Astrocyte of the cerebellum (primary cell): ENCODE measurements at regions not wholly inside any gene's neighbourhood (a gene's known extent, or its start where the extent isn't known, plus 50 kb on each side); places are given as distances from the start of the nearest gene placed in this dataset.

ENCODE experiments used
- DNase-seq: peaks from one replicate; pipeline ENCODE4 v3.0.0-alpha.2; 2011; ENCODE audit warnings: low read depth
- H3K4me3 ChIP-seq: 2 replicates; pipeline ENCODE4 v1.5.1; 2011; ENCODE audit warnings: mild to moderate bottlenecking, low read depth, low read length, moderate library complexity
- in situ Hi-C: cut with HindIII; loops from 2 replicates; pipeline ENCODE4 v1.10.0; 2017; ENCODE audit warnings: low sequenced_read_pairs
- TF ChIP-seq, protein P1 (sequence below): IDR thresholded peaks from 2 replicates; pipeline ENCODE4 v1.5.1; 2012; ENCODE audit warnings: low read length, low read depth, moderate library complexity, mild to moderate bottlenecking; ENCODE audit errors: missing control alignments

DNA sequence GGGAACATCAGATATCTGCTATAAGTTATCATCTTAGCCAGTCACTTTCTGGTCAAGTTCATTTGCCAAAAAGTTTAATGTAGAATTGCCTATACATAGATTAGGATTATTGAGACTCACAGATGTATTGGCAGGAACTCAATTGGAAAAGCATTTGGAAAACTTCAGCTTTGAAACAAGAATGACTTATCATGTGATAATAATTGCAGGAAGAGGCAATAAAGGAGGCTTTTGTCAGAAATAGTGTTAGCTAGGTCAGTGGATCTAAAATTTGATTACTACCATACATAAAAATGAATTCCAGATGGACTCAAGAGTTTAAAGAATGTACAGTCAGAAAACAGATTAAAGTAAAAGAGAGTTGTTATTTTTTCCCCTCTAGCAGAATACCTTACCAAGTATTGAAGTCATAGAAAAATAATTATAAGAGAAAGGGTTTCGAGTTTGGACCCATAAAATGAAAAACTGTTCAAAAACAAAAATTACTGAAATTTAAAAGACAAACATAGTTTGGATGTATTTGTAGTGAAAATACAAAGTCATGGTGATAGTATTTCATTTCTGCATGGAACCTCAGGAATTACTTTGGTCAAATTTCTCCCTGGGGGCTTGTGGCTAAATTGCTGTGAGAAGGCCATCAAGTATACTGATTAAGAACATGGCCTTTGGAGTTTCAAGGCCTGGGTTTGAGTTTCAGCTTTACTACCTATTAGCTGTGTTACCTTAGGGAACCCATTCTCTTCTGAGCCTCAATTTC is 159.9 kb downstream of the TMEM38B start:
- DNase-seq, result no peak
- in situ Hi-C loops, result no loop called here
- no peak overlapping the region for H3K4me3 ChIP-seq
- TF ChIP-seq, protein P1, sequence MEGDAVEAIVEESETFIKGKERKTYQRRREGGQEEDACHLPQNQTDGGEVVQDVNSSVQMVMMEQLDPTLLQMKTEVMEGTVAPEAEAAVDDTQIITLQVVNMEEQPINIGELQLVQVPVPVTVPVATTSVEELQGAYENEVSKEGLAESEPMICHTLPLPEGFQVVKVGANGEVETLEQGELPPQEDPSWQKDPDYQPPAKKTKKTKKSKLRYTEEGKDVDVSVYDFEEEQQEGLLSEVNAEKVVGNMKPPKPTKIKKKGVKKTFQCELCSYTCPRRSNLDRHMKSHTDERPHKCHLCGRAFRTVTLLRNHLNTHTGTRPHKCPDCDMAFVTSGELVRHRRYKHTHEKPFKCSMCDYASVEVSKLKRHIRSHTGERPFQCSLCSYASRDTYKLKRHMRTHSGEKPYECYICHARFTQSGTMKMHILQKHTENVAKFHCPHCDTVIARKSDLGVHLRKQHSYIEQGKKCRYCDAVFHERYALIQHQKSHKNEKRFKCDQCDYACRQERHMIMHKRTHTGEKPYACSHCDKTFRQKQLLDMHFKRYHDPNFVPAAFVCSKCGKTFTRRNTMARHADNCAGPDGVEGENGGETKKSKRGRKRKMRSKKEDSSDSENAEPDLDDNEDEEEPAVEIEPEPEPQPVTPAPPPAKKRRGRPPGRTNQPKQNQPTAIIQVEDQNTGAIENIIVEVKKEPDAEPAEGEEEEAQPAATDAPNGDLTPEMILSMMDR, result no peak

DNA sequence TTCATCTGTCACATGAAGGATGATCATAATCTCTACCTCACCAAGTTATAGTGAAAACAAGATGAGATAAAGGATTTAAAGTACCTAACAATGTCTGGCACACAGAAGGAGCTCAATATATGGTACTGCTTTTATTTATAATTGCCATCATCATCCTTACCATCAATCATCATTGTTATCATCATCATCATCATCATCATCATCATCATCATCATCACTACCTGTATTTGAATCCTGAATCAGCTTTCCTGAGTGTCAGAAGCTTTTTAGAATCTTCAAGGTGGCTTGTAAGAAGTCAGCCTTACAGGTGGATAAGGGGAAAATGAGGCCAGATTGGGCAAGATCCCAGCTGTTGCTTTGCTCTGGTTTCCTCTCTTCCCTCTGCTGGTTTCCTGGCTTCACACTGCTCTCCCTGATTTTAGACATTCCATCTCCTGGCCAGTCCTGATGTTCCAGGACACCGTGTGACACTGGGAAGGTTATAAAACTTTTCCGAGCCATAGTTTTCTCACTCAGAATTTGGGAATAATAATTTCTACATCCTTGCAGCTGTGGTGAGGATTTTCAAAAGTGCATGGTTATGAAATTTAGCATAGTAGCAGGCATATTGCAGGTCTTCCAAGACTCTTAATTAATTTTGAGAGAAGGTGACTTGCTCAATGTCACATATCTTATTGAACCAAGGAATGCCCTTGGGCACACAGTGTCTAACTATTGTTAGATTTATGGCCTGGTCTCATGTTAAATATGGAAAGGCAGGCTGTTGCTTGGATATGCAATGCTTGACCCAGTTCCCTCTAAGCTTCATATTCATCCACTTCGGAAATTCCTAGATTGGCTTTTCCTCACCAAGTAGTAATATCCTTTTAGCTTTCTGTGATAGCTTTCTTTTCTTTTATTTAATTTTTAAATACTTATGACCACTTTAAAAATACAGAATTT is 160.7 kb downstream of the TMEM38B start:
- no peak for DNase-seq

DNA sequence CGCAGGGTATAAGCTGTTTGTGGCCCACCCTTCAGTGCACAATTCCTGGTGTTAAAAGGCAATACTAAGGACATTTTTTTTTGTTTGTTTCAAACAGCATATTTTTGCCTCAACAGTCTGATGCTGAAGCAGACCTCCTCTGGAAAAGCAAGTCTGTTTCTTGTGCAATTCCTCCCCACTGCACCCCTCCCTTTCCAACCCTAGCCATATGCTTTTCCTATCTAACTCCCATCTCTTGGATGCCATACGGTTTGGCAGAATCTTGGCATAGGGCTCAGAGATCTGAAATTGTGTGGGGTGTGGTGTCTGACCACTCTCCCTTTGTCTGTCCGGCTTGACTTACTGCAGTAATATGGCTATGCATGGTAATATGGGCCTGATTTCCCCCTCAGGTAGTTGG is 161.6 kb downstream of the TMEM38B start:
- H3K4me3 ChIP-seq, result no peak overlapping the region
- in situ Hi-C loops, result no loop called here
- DNase-seq, result no peak
- TF ChIP-seq, protein P1, result no peak

More for the DNA sequence above, 160.7 kb downstream of the TMEM38B start:
- TF ChIP-seq, protein P1, result no peak
- no peak overlapping the region for H3K4me3 ChIP-seq
- in situ Hi-C loops, result no loop called here

DNA sequence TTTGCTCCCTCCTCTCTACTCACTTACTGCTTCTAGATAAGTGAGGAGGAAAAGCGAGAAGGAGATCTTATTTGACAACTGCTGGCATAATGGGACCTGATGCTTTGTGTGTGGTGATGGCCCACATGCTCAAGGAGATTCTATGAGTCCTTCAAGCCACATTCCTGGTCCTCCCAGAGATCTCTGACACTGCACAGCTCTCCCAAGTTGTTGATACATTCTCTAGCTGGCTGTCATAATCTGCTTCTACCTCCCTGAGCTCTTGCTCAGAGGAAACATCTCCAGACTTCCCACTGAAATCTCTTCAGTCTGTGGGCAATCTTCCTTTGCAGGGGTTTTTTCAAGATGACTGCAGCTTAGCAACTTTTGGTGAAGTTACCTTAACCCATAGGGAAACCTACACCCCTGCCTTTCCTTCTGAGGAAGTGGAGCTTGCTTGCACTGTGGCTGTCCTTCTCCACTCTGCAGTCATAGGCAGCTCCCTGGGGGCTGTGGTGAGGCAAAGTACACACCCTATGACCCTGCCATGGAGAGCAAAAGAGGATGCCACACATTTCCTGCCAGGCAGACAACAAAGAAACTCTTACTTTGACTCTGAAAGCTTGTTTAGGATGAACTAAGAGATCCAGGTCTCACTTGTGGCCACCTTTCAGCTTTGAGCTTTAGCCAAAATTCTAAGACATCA is 163.8 kb downstream of the TMEM38B start:
- no peak for DNase-seq

DNA sequence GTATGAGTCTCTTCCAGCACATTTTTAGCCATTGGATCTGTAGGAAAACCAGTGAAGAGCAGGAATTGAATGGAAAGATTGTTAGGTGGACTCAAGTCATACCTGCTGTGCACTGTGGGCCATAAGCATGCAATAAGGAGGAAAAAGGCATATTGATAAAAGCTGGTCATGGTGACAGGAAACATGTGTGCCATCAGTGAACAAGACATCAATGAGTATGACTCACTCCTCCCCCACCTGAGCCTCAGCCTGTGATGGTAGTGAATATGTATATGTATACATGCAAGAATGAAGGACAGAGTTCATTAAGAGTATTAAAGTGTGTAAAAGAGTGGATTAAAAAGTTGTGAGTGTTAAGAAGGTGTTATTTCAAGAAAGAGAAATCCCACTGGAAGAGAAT is 164.5 kb downstream of the TMEM38B start:
- no peak for DNase-seq
- H3K4me3 ChIP-seq, result no peak overlapping the region
- TF ChIP-seq, protein P1, result no peak
- in situ Hi-C loops, result no loop called here

More for the DNA sequence above, 163.8 kb downstream of the TMEM38B start:
- H3K4me3 ChIP-seq, result no peak overlapping the region
- TF ChIP-seq, protein P1, result no peak
- in situ Hi-C loops, result no loop called here

DNA sequence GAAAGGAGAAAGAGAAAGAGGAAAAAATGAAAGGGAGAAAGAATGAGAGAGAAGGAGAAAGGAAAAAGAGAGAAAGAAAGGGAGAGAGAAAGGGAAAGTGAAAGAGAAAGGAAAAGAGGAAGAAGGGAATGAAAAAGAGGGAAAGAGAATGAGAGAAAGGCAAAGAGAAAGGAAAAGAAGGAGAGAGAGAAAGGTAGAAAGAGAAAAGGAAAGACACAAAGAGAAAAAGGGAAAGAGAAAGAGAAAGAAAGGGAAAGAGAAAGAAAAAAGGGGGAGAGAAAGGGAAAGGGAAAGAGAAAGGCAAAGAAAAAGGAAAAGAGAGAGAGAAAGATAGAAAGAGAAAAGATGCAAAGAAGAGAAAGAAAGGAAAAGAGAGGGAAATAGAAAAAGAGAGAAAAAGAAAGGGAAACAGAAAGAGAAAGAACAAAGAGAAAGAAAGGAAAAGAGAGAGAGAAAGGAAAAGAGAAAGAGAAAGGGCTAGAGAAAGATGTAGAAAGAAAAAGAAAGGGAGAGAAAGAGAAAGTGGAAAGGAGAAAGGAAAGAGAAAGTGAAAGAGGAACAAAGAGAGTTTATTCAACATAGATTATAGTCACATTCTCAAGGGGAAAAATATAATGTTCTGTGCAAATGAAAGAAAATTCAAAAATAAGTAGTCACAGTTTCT is 165.2 kb downstream of the TMEM38B start:
- in situ Hi-C loops, result no loop called here
- DNase-seq, result no peak
- TF ChIP-seq, protein P1, result no peak
- H3K4me3 ChIP-seq, result no peak overlapping the region
